Mesenchymal stem cell (in vitro differentiated cells and primary cell): ENCODE measurements at regions not wholly inside any gene's neighbourhood (a gene's known extent, or its start where the extent isn't known, plus 50 kb on each side); places are given as distances from the start of the nearest gene placed in this dataset.

Experiments used
- DNase-seq: peaks from one replicate; pipeline ENCODE4 v3.0.0-alpha.2; 2013
- H2AFZ ChIP-seq: one replicate; pipeline ENCODE4 v1.6.1; 2013; ENCODE audit warnings: low read depth, mild to moderate bottlenecking, control low read depth, inconsistent platforms, low read length, moderate library complexity
- H2AK5ac ChIP-seq: 2 replicates; pipeline ENCODE4 v1.6.1; 2013; ENCODE audit warnings: low read length, moderate library complexity, mild to moderate bottlenecking, inconsistent platforms; ENCODE audit not compliant: severe bottlenecking
- H2BK120ac ChIP-seq: one replicate; pipeline ENCODE4 v1.6.1; 2013; ENCODE audit warnings: low read depth, mild to moderate bottlenecking, inconsistent platforms, low read length, moderate library complexity
- H2BK12ac ChIP-seq, 2 experiments: one replicate each; pipeline ENCODE4 v1.6.1; 2013; ENCODE audit warnings: inconsistent platforms in 2 of 2, low read length in 2 of 2, mild to moderate bottlenecking in 2 of 2, moderate library complexity in 2 of 2, control low read depth in 1 of 2
- H2BK15ac ChIP-seq: one replicate; pipeline ENCODE4 v1.6.1; 2013; ENCODE audit warnings: mild to moderate bottlenecking, low read depth, inconsistent platforms; ENCODE audit not compliant: poor library complexity, severe bottlenecking
- H2BK5ac ChIP-seq: 2 replicates; pipeline ENCODE4 v1.6.1; 2013; ENCODE audit warnings: low read depth, mild to moderate bottlenecking, low read length, control low read depth, inconsistent platforms; ENCODE audit not compliant: poor library complexity, severe bottlenecking
- H3K14ac ChIP-seq, 2 experiments: one replicate each; pipeline ENCODE4 v1.6.1; 2013; ENCODE audit warnings: inconsistent platforms in 2 of 2, low read length in 2 of 2, control low read depth in 1 of 2, mild to moderate bottlenecking in 1 of 2, moderate library complexity in 1 of 2
- H3K18ac ChIP-seq, 2 experiments: one replicate each; pipeline ENCODE4 v1.6.1; 2013; ENCODE audit warnings: inconsistent platforms in 2 of 2, low read length in 2 of 2, control low read depth in 1 of 2, low read depth in 1 of 2, mild to moderate bottlenecking in 1 of 2
- H3K23ac ChIP-seq, 2 experiments: one replicate each; pipeline ENCODE4 v1.6.1; 2013; ENCODE audit warnings: inconsistent platforms in 2 of 2, low read length in 2 of 2, mild to moderate bottlenecking in 2 of 2, moderate library complexity in 2 of 2, control low read depth in 1 of 2
- H3K27ac ChIP-seq: 2 replicates; pipeline ENCODE4 v1.5.1; 2013; ENCODE audit warnings: mild to moderate bottlenecking, moderate library complexity, low read length, control low read depth, inconsistent platforms; ENCODE audit not compliant: poor library complexity, severe bottlenecking
- H3K27me3 ChIP-seq, 2 experiments: 2 replicates each; pipeline versions ENCODE4 v1.6.1 to v1.7.0; 2013; ENCODE audit warnings: low read length in 2 of 2, mild to moderate bottlenecking in 2 of 2, moderate library complexity in 2 of 2, control low read depth in 1 of 2, inconsistent platforms in 1 of 2; ENCODE audit not compliant: control insufficient read depth in 1 of 2, insufficient read depth in 1 of 2
- H3K36me3 ChIP-seq, 2 experiments: 2 replicates each; pipeline versions ENCODE4 v1.6.1 to v1.7.0; 2013; ENCODE audit warnings: low read length in 2 of 2, control low read depth in 1 of 2, inconsistent platforms in 1 of 2, low read depth in 1 of 2, mild to moderate bottlenecking in 1 of 2; ENCODE audit not compliant: insufficient read depth in 2 of 2, control insufficient read depth in 1 of 2
- H3K4ac ChIP-seq, 2 experiments: one replicate each; pipeline ENCODE4 v1.6.1; 2013; ENCODE audit warnings: inconsistent platforms in 2 of 2, low read length in 2 of 2, mild to moderate bottlenecking in 2 of 2, moderate library complexity in 2 of 2, control low read depth in 1 of 2, low read depth in 1 of 2
- H3K4me1 ChIP-seq: 2 replicates; pipeline ENCODE4 v1.6.1; 2013; ENCODE audit warnings: low read depth, low read length, control low read depth; ENCODE audit not compliant: control insufficient read depth, insufficient read depth
- H3K4me2 ChIP-seq: 2 replicates; pipeline ENCODE4 v1.6.1; 2013; ENCODE audit warnings: low read length, mild to moderate bottlenecking, inconsistent platforms; ENCODE audit not compliant: poor library complexity, severe bottlenecking
- H3K4me3 ChIP-seq, 2 experiments: 2 replicates each; pipeline versions ENCODE4 v1.5.1 to v1.7.0; 2013; ENCODE audit warnings: low read length in 2 of 2, mild to moderate bottlenecking in 2 of 2, control low read depth in 1 of 2, low read depth in 1 of 2; ENCODE audit not compliant: insufficient read depth in 1 of 2
- H3K79me1 ChIP-seq: replicated peaks from 2 replicates; pipeline ENCODE4 v1.6.1; 2013; ENCODE audit warnings: mild to moderate bottlenecking, control low read depth, low read length, inconsistent platforms; ENCODE audit not compliant: poor library complexity, severe bottlenecking
- H3K9ac ChIP-seq: 2 replicates; pipeline ENCODE4 v1.7.0; 2013; ENCODE audit warnings: mild to moderate bottlenecking, low read length, moderate library complexity
- H3K9me3 ChIP-seq: 2 replicates; pipeline ENCODE4 v1.7.0; 2013; ENCODE audit warnings: mild to moderate bottlenecking, low read length; ENCODE audit not compliant: control insufficient read depth
- H4K8ac ChIP-seq: one replicate; pipeline ENCODE4 v1.6.1; 2013; ENCODE audit warnings: inconsistent platforms, mild to moderate bottlenecking, low read length, moderate library complexity
- H4K91ac ChIP-seq: one replicate; pipeline ENCODE4 v1.6.1; 2013; ENCODE audit warnings: mild to moderate bottlenecking, low read length, inconsistent platforms
- WGBS: methylation state at CpG from one replicate; pipeline ENCODE4 v1.1.7; 2013; ENCODE audit warnings: mixed read lengths; 5-methylcytosine and 5-hydroxymethylcytosine counted together

DNA sequence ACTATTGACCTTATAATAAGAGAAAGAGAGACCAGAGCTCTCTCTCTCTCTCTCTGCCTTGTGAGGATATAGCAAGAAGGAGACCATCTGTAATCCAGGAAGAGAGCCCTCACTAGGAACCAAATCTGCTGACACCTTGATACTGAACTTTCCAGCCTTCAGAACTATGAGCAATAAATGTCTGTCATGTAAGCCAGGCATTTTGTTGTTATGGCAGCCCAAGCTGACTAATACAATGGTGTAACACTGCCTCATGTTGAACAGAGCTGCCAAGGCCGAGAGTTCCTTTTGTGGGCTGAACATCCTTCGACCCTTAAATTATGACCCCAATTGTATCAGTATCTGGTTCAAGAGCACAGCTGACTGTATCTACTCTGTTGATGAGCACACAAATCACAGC is 108.0 kb downstream of the LRRC30 start:
- no peak overlapping the region for H4K8ac ChIP-seq
- WGBS, result 65% methylated on average over 2 of the region's 2 CpGs
- no peak overlapping the region for H2BK12ac ChIP-seq
- no peak overlapping the region for H3K18ac ChIP-seq
- no peak overlapping the region for H3K4me3 ChIP-seq
- no peak overlapping the region for H3K14ac ChIP-seq
- no peak overlapping the region for H4K91ac ChIP-seq
- no peak overlapping the region for H3K4ac ChIP-seq
- no peak overlapping the region for H2BK15ac ChIP-seq
- H3K9ac ChIP-seq, result no peak overlapping the region
- no peak overlapping the region for H3K4me2 ChIP-seq
- DNase-seq, result no peak
- no peaks in the 10 kb centered on the region for H3K9me3 ChIP-seq
- H2AK5ac ChIP-seq, result no peak overlapping the region
- no peak overlapping the region for H2AFZ ChIP-seq
- no peak overlapping the region for H3K23ac ChIP-seq
- H3K4me1 ChIP-seq, result no peaks in the 10 kb centered on the region
- peaks cover 4 to 12% of the 10 kb centered on the region in 2 experiments for H3K27me3 ChIP-seq
- no peak overlapping the region for H3K27ac ChIP-seq
- H2BK5ac ChIP-seq, result no peak overlapping the region
- no peaks in the 10 kb centered on the region for H3K36me3 ChIP-seq
- no peak overlapping the region for H2BK120ac ChIP-seq
- no peaks in the 10 kb centered on the region for H3K79me1 ChIP-seq

DNA sequence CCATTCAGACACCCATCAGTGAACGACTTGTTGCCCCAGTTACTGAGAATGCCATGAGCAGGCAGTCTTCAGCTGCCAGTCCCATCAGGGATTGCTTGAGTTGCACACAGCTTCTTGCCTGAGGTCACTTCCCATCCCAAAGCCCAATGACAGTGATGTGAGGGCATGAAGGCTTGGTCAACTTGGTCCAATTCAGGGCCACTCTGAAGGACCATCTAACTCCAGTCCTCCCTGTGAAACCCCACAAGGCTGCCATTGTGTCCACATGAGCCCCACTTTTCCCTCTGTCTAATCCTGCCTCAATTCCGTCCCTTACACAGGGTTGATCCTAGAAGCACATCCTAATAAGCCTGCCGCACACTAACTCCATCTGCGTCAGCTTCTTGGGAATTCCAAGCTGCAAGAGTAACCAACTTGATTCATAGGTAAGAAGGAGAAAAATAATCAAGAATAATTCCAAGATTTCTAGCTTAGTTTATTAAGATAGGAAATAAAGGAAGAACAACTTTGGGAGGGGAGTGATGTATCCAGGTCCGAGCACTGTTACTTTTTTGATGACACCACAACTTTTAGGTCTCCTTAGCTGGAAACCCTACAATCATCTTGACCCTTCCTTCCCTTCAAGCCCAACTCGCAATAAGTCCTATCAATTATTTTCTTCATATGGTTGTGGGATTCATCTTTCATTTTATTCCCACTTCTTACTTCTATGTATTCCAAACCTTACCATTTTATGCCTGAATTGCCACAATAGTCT is 110.9 kb downstream of the LRRC30 start:
- no peak for DNase-seq
- no peak overlapping the region for H4K91ac ChIP-seq
- H2BK15ac ChIP-seq, result no peak overlapping the region
- H3K9me3 ChIP-seq, result no peaks in the 10 kb centered on the region
- no peak overlapping the region for H2AK5ac ChIP-seq
- no peak overlapping the region for H3K4ac ChIP-seq
- H3K27ac ChIP-seq, result no peak overlapping the region
- no peak overlapping the region for H2BK5ac ChIP-seq
- H3K9ac ChIP-seq, result no peak overlapping the region
- no peak overlapping the region for H2BK12ac ChIP-seq
- H3K14ac ChIP-seq, result no peak overlapping the region
- WGBS, result 75% methylated on average over 4 of the region's 6 CpGs
- H3K79me1 ChIP-seq, result no peaks in the 10 kb centered on the region
- H3K27me3 ChIP-seq, result peaks cover 4 to 12% of the 10 kb centered on the region in 2 experiments
- H4K8ac ChIP-seq, result no peak overlapping the region
- H3K4me1 ChIP-seq, result no peaks in the 10 kb centered on the region
- no peak overlapping the region for H3K18ac ChIP-seq
- no peak overlapping the region for H2AFZ ChIP-seq
- no peak overlapping the region for H3K4me3 ChIP-seq
- no peak overlapping the region for H3K4me2 ChIP-seq
- H3K36me3 ChIP-seq, result no peaks in the 10 kb centered on the region
- H3K23ac ChIP-seq, result no peak overlapping the region
- no peak overlapping the region for H2BK120ac ChIP-seq

DNA sequence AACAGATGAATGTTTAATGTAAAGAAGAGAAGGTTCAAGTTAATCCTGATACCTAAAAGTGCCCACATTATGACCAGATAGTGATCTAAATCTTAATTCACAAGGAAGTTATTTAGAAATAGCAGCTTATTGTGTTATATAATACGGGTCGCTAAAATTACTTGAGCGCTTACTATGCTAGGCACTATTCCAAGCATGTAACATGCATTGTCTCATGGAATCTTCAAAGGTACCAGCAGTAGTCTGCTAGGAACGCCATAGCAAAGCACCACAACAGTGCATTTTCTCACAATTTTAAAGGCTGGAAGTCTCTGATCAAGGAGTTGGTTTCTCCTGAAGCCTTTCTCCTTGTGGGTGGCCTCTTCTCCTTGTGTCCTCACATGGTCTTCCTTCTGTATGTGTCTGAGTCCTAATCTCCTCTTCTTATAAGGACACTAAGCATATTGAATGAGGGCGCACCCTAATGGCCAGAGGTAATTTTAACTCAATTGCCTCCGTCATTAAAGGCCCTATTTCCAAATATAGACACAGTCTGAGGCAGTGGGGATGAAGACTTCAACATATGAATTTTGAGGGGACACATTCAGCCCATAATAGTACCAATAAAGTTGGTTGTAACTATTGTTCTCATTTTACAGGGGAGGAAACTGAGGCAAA is 118.4 kb downstream of the LRRC30 start:
- H3K27ac ChIP-seq, result no peak overlapping the region
- H3K23ac ChIP-seq, result no peak overlapping the region
- no peak overlapping the region for H3K14ac ChIP-seq
- no peak for DNase-seq
- H2AFZ ChIP-seq, result no peak overlapping the region
- H3K4me3 ChIP-seq, result no peak overlapping the region
- no peak overlapping the region for H3K9ac ChIP-seq
- H2BK5ac ChIP-seq, result no peak overlapping the region
- no peak overlapping the region for H3K4me2 ChIP-seq
- H4K8ac ChIP-seq, result no peak overlapping the region
- H2AK5ac ChIP-seq, result no peak overlapping the region
- H3K27me3 ChIP-seq, result peaks cover 0 to 7% of the 10 kb centered on the region in 2 experiments
- no peak overlapping the region for H2BK12ac ChIP-seq
- WGBS, result 86% methylated on average over 6 of the region's 6 CpGs
- H3K4me1 ChIP-seq, result no peaks in the 10 kb centered on the region
- H3K36me3 ChIP-seq, result no peaks in the 10 kb centered on the region
- no peak overlapping the region for H2BK120ac ChIP-seq
- H3K79me1 ChIP-seq, result no peaks in the 10 kb centered on the region
- H2BK15ac ChIP-seq, result no peak overlapping the region
- no peaks in the 10 kb centered on the region for H3K9me3 ChIP-seq
- no peak overlapping the region for H3K4ac ChIP-seq
- H4K91ac ChIP-seq, result no peak overlapping the region
- H3K18ac ChIP-seq, result no peak overlapping the region

DNA sequence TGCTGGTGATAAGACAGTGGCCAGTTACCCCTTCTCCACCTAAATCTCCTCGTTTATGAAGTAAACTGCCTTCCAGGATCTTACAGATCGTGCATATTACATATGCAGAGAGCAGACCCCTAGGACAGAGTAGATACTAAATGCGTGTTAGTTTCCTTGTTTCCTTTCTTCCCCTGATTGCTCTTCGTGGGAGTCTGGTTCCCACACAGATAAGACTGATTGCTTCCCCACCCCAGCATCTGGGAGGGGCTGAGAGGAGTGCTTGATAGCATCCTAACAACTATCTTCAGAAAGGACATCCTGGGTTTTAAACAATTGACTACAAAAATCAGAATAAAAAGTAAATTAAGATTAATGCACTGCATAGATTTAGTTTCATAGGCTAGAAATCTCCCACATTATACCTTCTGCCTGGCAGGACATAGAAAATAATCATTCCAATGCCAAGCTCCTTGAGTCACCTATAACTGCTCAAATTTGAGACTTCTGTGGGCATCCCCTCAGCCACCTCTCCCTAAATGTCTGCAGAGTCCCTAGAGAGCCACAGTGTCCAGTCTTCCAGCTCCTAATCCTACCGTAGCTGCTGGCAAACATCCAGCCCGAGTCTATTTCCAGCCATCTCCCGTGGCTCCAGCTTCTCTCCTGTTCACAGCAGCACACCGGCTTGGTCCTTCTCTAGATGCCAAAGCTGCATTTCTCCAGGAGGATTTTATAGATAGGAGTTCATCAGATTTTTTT is 128.3 kb downstream of the LRRC30 start:
- Histone ChIP-seq H3K36me3 (no peaks in the 10 kb centered on the region), H3K4me1 (no peaks in the 10 kb centered on the region), H2BK120ac (no peak overlapping the region), H3K18ac (no peak overlapping the region), H4K8ac (no peak overlapping the region), H2AK5ac (no peak overlapping the region), H3K9ac (no peak overlapping the region), H3K4ac (no peak overlapping the region), H2BK15ac (no peak overlapping the region), H3K4me2 (no peak overlapping the region), H3K9me3 (no peaks in the 10 kb centered on the region), H2AFZ (no peak overlapping the region), H4K91ac (no peak overlapping the region), H3K4me3 (no peak overlapping the region), H3K79me1 (no peaks in the 10 kb centered on the region), H2BK5ac (no peak overlapping the region), H3K23ac (no peak overlapping the region), H3K27me3 (peaks cover 5 to 6% of the 10 kb centered on the region in 2 experiments), H2BK12ac (no peak overlapping the region), H3K14ac (no peak overlapping the region), H3K27ac (no peak overlapping the region)
- WGBS, result 41% methylated on average over 5 of the region's 8 CpGs
- no peak for DNase-seq
